NCI-H69 (cell line): ENCODE measurements at regions not wholly inside any gene's neighbourhood (a gene's known extent, or its start where the extent isn't known, plus 50 kb on each side); places are given as distances from the start of the nearest gene placed in this dataset.

ENCODE experiments used
- DNase-seq: peaks from one replicate; lab custom pipeline; 2025; lab: John Stamatoyannopoulos, UW

DNA sequence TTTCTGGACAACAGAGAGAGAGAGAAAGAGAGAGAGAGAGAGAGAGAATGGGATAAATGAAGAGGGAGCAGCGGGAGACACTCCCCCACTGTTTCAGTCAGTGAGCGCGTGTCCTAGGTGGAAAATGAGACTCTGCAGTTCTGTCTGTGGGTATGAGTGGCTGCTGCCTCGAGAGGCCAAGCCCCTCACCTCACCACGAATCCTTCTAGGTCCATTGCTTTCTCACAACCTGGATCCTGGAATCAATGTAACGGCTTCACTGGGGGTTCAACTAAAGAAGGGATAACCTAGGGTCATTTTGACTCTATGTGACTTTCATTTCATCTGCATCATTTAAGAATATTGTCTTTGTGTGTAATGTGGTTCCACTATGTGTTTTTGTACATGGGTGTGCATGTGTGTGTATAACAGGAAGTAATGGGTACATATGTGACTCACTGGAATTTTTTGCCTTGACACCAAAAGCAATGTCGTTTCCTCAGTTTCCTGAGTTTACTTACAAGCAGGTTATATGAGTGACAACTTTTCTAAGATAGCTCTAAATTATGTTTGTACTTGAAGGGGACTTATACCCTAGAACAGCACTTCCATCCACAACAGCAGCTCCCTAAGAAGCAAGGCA is 221.4 kb upstream of the TRIB2 start:
- DNase-seq = no peak

DNA sequence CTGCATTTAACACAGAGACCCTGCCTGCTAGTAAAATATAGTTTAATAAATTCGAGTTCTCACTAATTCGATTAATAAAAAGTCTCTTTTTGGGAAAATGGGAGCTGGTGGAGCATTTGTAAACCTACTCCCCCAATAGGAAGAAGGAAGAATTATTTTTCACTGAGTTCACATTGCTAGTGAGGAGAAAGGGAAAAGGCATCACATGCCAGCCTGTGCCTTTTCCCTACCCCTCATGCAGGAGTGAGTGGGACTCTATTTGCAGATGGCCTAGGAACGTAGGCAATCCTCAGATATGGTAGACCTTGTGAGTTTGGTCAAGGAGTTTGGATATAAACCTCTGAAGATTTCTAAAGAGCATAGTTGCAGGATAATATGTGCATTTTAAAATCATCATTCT is 218.4 kb upstream of the TRIB2 start:
- DNase-seq = no peak

GRCh38 chr2:12498704-12499103 is 218.0 kb upstream of the TRIB2 start:
- DNase-seq = no peak

DNA sequence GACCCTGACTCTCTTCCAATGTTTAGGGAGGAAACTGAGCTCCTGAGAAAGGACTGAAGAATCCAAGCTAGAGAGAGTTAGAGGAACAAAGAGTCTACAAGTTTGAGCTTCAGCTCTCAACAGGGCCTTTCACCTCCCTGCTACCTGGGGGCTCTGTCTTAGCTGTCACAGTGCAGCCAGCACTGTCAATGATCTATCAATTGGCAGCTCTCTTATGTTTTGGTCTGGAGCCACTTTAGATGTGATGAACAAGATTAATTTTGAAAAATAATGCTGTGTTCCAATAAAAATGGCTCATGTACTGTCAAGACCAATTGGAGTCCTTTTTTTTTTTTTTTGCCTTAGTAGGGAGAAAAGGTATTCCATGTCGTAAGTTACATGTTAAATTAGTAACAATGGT is 215.8 kb upstream of the TRIB2 start:
- no peak for DNase-seq

DNA sequence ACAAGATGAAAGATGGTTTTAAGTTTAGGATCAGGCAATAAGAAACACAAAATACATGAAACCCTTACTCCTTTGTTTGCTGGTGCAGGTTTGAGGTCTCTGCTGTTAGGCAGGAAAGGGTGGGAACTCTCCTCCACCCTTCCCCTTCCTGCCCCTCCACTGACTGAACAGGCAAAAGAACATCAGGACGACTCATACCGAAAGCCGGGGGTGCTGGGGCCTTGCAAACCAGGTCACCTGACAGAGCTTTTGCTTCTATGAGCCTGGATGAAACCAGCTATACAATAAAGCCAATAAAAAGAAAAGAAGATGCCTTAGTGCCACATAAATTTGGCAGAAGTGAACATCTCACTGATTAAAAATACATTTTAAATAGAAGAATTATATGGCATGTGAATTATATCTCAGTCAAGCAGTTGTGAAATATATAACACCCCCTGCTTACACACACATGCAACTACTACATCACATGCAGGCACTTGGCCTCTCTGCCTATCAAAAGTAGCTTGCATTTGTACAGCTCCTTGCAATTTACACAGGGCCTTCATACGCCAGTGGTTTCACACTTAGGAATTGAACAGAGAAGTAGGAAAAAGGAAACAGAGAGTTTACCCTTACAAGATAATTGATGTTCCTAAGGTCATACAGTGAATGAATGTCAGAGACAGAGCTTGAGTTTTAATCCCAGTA is 215.1 kb upstream of the TRIB2 start:
- DNase-seq = no peak

- DNase-seq = no peak
Measured at GRCh38 chr2:12502759-12503158, 214.0 kb upstream of the TRIB2 start.

DNA sequence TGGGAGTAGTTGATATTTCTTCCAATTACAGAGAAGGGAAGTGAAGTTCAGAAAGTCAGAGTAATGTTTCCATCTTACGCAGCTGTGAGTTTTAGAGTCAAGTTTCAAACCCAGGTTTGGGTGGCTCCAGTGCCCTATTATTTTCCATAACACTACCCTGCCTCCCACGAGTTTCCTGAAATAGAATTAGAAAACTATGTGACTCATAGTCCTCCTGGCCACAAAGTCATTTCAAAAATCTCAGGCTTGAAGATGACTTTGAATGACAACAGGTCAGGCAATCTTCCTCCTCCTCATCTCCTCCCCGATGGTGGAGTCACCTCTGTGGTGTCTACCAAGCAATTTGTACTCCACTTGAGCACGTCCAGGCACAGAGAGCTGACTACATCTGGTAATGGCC is 212.3 kb upstream of the TRIB2 start:
- no peak for DNase-seq

- DNase-seq = no peak
Measured at GRCh38 chr2:12506846-12507245, 209.9 kb upstream of the TRIB2 start.

DNA sequence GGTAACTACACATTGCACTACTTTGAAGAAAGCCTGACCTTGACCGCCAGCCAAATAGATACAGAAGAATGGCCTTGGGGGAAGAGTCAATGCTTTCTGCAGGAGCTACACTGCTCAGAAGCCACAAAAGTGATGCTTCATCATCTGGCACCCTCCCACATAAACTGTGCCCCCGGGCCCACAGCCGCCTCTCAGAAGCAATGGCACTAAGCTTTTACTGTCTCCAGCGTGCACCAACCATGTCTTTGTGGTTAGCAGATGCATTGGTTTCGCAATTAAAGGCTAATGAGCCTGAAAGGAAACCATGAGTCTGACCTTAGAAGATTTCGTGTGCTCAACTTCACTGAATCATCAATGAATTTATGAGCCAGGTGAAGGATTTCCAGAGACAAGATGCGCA is 209.4 kb upstream of the TRIB2 start:
- DNase-seq = no peak

GRCh38 chr2:12510070-12510469 is 206.7 kb upstream of the TRIB2 start:
- DNase-seq = no peak

DNA sequence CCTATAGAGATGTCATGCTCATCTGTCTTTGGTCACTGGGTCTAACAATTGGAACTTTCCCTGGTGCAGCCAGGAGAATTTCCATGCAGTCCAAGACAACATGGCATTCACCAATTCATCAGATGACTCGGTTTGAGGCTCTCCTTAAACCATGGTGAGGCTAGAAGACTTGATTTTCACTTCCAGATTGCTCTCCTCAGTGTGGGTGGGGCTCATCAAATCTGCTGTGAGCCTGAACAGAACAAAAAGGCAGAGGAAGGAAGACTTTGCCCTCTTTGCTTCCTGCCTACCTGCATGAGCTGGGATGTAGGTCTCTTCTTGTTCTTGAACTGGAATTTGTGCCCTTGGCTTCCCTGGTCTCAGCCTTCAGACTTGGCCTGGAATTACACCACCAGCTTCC is 203.4 kb upstream of the TRIB2 start:
- no peak for DNase-seq

DNA sequence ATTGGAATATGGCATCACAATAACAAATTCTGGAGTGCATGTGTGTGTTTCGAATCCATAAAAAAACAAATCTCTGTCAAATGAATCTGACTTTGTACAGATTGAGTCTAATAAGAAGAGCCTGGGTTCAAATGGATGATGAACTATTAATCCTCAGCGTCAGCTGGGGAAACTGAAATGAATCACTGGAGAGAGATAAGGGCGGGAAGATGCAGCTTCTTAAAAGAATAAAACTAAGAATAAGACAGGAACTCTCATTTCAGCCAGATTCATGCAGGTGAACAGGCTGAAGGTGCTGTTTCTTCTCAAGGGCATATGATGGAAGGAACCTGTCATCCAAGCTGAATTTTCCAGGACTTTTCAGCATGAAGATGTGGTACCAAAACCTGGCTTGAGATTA is 202.6 kb upstream of the TRIB2 start:
- DNase-seq = no peak

DNA sequence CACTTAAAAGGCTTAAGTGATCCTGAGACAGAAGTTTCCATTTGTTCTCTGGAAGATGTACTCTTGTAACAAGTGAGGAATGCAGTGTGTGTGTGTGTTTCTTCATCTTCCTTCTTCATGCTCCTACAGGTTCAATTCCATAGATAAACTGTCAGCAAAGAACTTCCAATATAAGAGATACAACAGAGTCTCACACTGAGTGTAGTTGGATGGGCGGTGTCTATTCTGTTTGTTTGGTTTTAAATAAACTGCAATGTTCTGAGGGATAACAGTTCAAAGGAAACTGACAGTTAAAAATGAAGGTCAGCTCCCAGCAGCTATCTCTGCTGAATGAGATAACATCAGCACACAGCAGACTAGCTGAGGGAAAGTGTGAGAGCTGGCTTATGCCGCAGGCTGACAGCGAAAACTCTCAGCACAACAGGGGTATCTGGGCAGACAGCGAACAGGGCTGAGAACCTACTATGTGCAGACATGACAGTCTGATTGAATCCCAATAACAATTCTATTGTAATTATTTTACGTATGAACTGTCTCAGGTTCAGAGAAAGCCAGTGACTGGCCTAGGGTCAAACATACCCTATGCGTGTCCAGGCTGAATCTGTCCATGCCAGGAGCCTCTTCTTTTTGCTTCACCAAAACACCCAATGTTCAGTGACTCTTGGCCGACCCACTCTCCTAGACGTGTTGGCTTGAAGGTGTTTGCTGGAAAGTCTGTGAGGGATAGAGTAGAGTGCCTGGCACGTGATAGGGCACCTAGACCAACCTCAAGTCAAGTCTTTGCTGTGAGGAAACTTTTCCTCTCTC is 201.9 kb upstream of the TRIB2 start:
- no peak for DNase-seq

DNA sequence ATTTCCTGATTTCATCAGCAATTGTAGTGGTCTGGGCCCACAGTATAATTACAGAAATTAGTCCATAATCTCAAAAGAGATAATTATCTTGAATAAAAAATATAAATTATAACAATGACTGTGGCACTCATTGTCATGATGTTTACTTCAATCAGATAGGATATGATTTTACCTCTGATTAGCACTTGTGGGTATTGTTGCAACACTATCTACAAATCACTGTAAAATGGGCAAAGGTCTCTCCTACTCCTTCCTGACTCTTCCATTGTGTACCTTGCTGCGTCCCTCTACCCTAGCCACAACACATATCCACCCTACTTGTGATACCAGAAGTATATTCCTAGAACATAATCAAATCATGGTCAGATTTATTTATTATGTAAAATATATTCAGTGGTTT is 200.9 kb upstream of the TRIB2 start:
- no peak for DNase-seq

GRCh38 chr2:12533337-12534005 is 183.3 kb upstream of the TRIB2 start:
- no peak for DNase-seq

- DNase-seq = no peak
Measured at GRCh38 chr2:12534646-12535263, 182.0 kb upstream of the TRIB2 start.

- DNase-seq = no peak
Measured at GRCh38 chr2:12536976-12537375, 179.8 kb upstream of the TRIB2 start.

- no peak for DNase-seq
Measured at GRCh38 chr2:12538138-12538694, 178.5 kb upstream of the TRIB2 start.

DNA sequence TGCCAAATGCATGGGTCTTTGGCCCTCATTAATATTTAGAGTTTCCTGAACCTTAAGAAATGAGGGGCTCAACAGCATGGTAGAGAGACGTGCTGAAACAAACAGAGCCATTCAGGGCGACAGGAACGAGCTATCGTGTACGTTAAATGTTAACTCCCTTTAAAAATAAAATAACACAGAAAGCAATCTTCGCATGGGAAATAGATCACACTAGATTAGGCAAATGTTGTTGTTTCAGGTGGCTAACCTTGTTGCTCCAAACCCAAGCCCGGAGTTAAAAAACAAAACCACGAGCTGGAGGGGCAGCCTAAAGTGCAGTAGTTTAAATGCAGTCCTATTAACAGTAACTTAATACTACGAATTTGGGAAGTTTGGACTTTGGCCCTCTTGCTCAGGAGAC is 177.4 kb upstream of the TRIB2 start:
- DNase-seq = no peak

DNA sequence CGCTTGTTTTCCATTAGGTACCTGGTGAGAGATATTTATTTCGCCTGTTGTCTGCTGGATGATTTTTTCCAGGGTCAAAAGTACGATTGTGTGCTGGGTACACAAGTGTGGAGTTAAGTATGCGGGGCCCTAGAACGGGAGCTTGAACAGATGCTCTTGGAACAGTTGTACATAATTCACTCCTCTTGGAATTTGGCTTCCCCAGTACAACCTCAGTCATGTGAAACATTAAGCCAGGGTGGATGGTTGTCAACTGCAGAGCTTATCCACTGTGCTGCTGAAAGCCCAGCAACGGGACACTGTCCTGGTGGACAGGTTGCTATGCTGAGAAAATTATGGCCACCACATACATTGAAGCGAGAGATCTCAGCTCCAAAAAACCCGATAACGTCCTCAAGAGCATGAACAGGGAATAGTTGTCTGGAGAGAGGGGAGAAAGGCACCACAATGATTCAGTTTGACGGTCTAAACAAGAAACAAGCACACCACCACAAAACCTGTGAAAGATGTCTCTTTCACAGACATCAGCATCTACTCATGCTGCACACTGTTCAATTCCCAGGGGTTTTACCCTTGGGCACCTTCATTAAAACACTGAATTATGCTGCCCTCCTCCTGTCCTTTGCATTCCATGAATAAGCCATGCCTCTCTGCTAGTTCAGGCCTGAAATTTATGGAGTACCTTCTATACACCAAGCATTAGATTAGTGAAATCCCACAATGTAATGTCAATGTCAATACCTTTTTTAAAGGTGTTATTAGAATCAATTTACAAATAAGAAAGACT is 176.8 kb upstream of the TRIB2 start:
- DNase-seq = no peak
